ENCODE measurements at regions not wholly inside any gene's neighbourhood (a gene's known extent, or its start where the extent isn't known, plus 50 kb on each side); places are given as distances from the start of the nearest gene placed in this dataset.

- Histone ChIP-seq H3K4me1 (ENCODE audit: control insufficient read depth in 1 of 2, insufficient read depth in 2 of 2, low read length in 2 of 2) (peaks cover 0 to under 1% of the 10 kb centered on the region in 2 donors), H2AFZ (ENCODE audit: insufficient read depth, low read depth, low read length, poor library complexity, severe bottlenecking) (no peak overlapping the region), H3K79me2 (ENCODE audit: insufficient read depth, low read length) (no peaks in the 10 kb centered on the region), H3K27ac (ENCODE audit: low read depth in 1 of 2, low read length in 2 of 2) (no peak overlapping the region), H3K27me3 (ENCODE audit: control insufficient read depth in 2 of 2, insufficient read depth in 2 of 2, low read length in 2 of 2) (no peaks in the 10 kb centered on the region), H3K4me2 (replicated peaks; ENCODE audit: extremely low read depth, low read length, poor library complexity, severe bottlenecking) (no peak overlapping the region), H3K36me3 (replicated peaks in 1 of 2; ENCODE audit: control insufficient read depth in 1 of 2, insufficient read depth in 2 of 2, low read length in 2 of 2) (no peaks in the 10 kb centered on the region), H4K20me1 (ENCODE audit: insufficient read depth, low read length) (no peaks in the 10 kb centered on the region), H3K9ac (ENCODE audit: insufficient read depth, low read length, poor library complexity, severe bottlenecking) (no peak overlapping the region), H3K9me3 (replicated peaks in 1 of 2; ENCODE audit: control insufficient read depth in 1 of 2, insufficient read depth in 1 of 2, low read length in 2 of 2) (peaks cover 11 to 37% of the 10 kb centered on the region in 2 donors), H3K4me3 (replicated peaks in 1 of 3; ENCODE audit: low read depth in 2 of 3, low read length in 3 of 3) (no peak overlapping the region)
- Mint-ChIP-seq H3K4me3 (no peak overlapping the region), H3K36me3 (no peaks in the 10 kb centered on the region), H3K27ac (peak overlapping the region in 1 of 7 donors; percentile 20), H3K27me3 (ENCODE audit: low read depth in 3 of 3) (peaks cover 6 to 13% (median 9%) of the 10 kb centered on the region in 3 donors), H3K9me3 (peaks cover 18 to 34% (median 29%) of the 10 kb centered on the region in 7 donors), H3K4me1 (peaks cover 7% of the 10 kb centered on the region)
- intact Hi-C loops (cut with micrococcal nuclease), result no loop called here
- WGBS (ENCODE audit: insufficient coverage), result 72% methylated on average over 9 of the region's 10 CpGs
- DNase-seq, result no peak
- TF ChIP-seq, protein P1, sequence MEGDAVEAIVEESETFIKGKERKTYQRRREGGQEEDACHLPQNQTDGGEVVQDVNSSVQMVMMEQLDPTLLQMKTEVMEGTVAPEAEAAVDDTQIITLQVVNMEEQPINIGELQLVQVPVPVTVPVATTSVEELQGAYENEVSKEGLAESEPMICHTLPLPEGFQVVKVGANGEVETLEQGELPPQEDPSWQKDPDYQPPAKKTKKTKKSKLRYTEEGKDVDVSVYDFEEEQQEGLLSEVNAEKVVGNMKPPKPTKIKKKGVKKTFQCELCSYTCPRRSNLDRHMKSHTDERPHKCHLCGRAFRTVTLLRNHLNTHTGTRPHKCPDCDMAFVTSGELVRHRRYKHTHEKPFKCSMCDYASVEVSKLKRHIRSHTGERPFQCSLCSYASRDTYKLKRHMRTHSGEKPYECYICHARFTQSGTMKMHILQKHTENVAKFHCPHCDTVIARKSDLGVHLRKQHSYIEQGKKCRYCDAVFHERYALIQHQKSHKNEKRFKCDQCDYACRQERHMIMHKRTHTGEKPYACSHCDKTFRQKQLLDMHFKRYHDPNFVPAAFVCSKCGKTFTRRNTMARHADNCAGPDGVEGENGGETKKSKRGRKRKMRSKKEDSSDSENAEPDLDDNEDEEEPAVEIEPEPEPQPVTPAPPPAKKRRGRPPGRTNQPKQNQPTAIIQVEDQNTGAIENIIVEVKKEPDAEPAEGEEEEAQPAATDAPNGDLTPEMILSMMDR (IDR thresholded peaks at IDR 0.05), result no peak
Observed at GRCh38 chr14:104399432-104400155, 180.0 kb upstream of the C14orf180 start.

GRCh38 chr14:104400355-104400754, 179.2 kb upstream of the C14orf180 start:
- H3K27me3 Mint-ChIP-seq (ENCODE audit: low read depth in 3 of 3), result peaks cover 2 to 5% (median 3%) of the 10 kb centered on the region in 3 donors
- DNase-seq, result no peak
- TF ChIP-seq, protein P1 (IDR thresholded peaks at IDR 0.05), result no peak
- Histone ChIP-seq H3K9me3 (replicated peaks in 1 of 2; ENCODE audit: control insufficient read depth in 1 of 2, insufficient read depth in 1 of 2, low read length in 2 of 2) (peaks cover 11 to 37% of the 10 kb centered on the region in 2 donors), H4K20me1 (ENCODE audit: insufficient read depth, low read length) (no peaks in the 10 kb centered on the region), H3K9ac (ENCODE audit: insufficient read depth, low read length, poor library complexity, severe bottlenecking) (no peak overlapping the region), H3K27me3 (ENCODE audit: control insufficient read depth in 2 of 2, insufficient read depth in 2 of 2, low read length in 2 of 2) (no peaks in the 10 kb centered on the region), H3K27ac (ENCODE audit: low read depth in 1 of 2, low read length in 2 of 2) (no peak overlapping the region), H2AFZ (ENCODE audit: insufficient read depth, low read depth, low read length, poor library complexity, severe bottlenecking) (no peak overlapping the region), H3K4me1 (ENCODE audit: control insufficient read depth in 1 of 2, insufficient read depth in 2 of 2, low read length in 2 of 2) (no peaks in the 10 kb centered on the region), H3K36me3 (replicated peaks in 1 of 2; ENCODE audit: control insufficient read depth in 1 of 2, insufficient read depth in 2 of 2, low read length in 2 of 2) (no peaks in the 10 kb centered on the region), H3K4me2 (replicated peaks; ENCODE audit: extremely low read depth, low read length, poor library complexity, severe bottlenecking) (no peak overlapping the region), H3K4me3 (replicated peaks in 1 of 3; ENCODE audit: low read depth in 2 of 3, low read length in 3 of 3) (no peak overlapping the region), H3K79me2 (ENCODE audit: insufficient read depth, low read length) (no peaks in the 10 kb centered on the region)
- no peaks in the 10 kb centered on the region for H3K36me3 Mint-ChIP-seq
- intact Hi-C loops (cut with micrococcal nuclease), result no loop called here
- no peaks in the 10 kb centered on the region for H3K4me1 Mint-ChIP-seq
- no peak overlapping the region for H3K4me3 Mint-ChIP-seq
- H3K9me3 Mint-ChIP-seq, result peaks cover 18 to 34% (median 30%) of the 10 kb centered on the region in 7 donors
- 100% methylated on average over 1 of the region's 4 CpGs for WGBS (ENCODE audit: insufficient coverage)
- H3K27ac Mint-ChIP-seq, result no peak overlapping the region

Measured in CD14-positive monocyte (primary cell).